ENCODE measurements at regions not wholly inside any gene's neighbourhood (a gene's known extent, or its start where the extent isn't known, plus 50 kb on each side); places are given as distances from the start of the nearest gene placed in this dataset.
A peak's percentile ranks its signal among the peaks of the same experiment; 100 is the strongest.

- TF ChIP-seq POLR2A (IDR thresholded peaks at IDR 0.05) (no peak), CTCF (IDR thresholded peaks at IDR 0.05) (no peak)
- no peak for DNase-seq
- H3K27ac ChIP-seq = no peak overlapping the region
- no peaks in the 10 kb centered on the region for H3K4me1 ChIP-seq
- H3K36me3 ChIP-seq (replicated peaks in 1 of 2; ENCODE audit: insufficient read depth in 1 of 2, low read depth in 2 of 2) = no peaks in the 10 kb centered on the region
- no peak overlapping the region for H3K4me3 ChIP-seq
- WGBS, 2 donors = 83 to 88% methylated on average over 1 of the region's 1 CpG
- H3K9me3 ChIP-seq = no peaks in the 10 kb centered on the region
- ATAC-seq = no peak
- intact Hi-C loops (cut with DNase I) = no loop called here
- H3K27me3 ChIP-seq = no peaks in the 10 kb centered on the region
Measured at GRCh38 chr2:215799194-215799593, 214.2 kb downstream of the MREG start.

GRCh38 chr2:215797676-215798075 is 215.7 kb downstream of the MREG start:
- WGBS, 2 donors = 59 to 73% methylated on average over 2 of the region's 2 CpGs
- ATAC-seq = no peak

GRCh38 chr2:215796140-215796855 is 217.1 kb downstream of the MREG start:
- Histone ChIP-seq H3K27me3 (no peaks in the 10 kb centered on the region), H3K4me1 (no peaks in the 10 kb centered on the region), H3K4me3 (no peak overlapping the region), H3K36me3 (replicated peaks in 1 of 2; ENCODE audit: insufficient read depth in 1 of 2, low read depth in 2 of 2) (no peaks in the 10 kb centered on the region), H3K9me3 (no peaks in the 10 kb centered on the region), H3K27ac (no peak overlapping the region)
- TF ChIP-seq POLR2A (IDR thresholded peaks at IDR 0.05) (no peak), CTCF (IDR thresholded peaks at IDR 0.05) (no peak)
- peak in 1 of 4 donors; percentile 7 for DNase-seq
- no peak for ATAC-seq
- WGBS, 2 donors = 45 to 57% methylated on average over 4 of the region's 4 CpGs
- intact Hi-C loops (cut with DNase I) = no loop called here

More at GRCh38 chr2:215797676-215798075, 215.7 kb downstream of the MREG start:
- H3K27ac ChIP-seq = no peak overlapping the region
- TF ChIP-seq CTCF (IDR thresholded peaks at IDR 0.05) (no peak), POLR2A (IDR thresholded peaks at IDR 0.05) (no peak)
- no peak overlapping the region for H3K4me3 ChIP-seq
- DNase-seq = no peak
- no peaks in the 10 kb centered on the region for H3K36me3 ChIP-seq (replicated peaks in 1 of 2; ENCODE audit: insufficient read depth in 1 of 2, low read depth in 2 of 2)
- no peaks in the 10 kb centered on the region for H3K4me1 ChIP-seq
- intact Hi-C loops (cut with DNase I) = no loop called here
- no peaks in the 10 kb centered on the region for H3K27me3 ChIP-seq
- no peaks in the 10 kb centered on the region for H3K9me3 ChIP-seq

- ATAC-seq = no peak
- intact Hi-C loops (cut with DNase I) = no loop called here
- DNase-seq = no peak
- 49 to 62% methylated on average over 5 of the region's 5 CpGs for WGBS, 2 donors
- H3K27ac ChIP-seq = no peak overlapping the region
- no peaks in the 10 kb centered on the region for H3K36me3 ChIP-seq (replicated peaks in 1 of 2; ENCODE audit: insufficient read depth in 1 of 2, low read depth in 2 of 2)
- no peaks in the 10 kb centered on the region for H3K4me1 ChIP-seq
- no peak overlapping the region for H3K4me3 ChIP-seq
- no peaks in the 10 kb centered on the region for H3K9me3 ChIP-seq
- H3K27me3 ChIP-seq = no peaks in the 10 kb centered on the region
- TF ChIP-seq CTCF (IDR thresholded peaks at IDR 0.05) = no peak
- TF ChIP-seq POLR2A (IDR thresholded peaks at IDR 0.05) = no peak
Measured at GRCh38 chr2:215794829-215795546, 218.4 kb downstream of the MREG start.

Measured in body of pancreas (tissue), 4 donors.